ENCODE measurements at regions not wholly inside any gene's neighbourhood (a gene's known extent, or its start where the extent isn't known, plus 50 kb on each side); places are given as distances from the start of the nearest gene placed in this dataset.

DNA sequence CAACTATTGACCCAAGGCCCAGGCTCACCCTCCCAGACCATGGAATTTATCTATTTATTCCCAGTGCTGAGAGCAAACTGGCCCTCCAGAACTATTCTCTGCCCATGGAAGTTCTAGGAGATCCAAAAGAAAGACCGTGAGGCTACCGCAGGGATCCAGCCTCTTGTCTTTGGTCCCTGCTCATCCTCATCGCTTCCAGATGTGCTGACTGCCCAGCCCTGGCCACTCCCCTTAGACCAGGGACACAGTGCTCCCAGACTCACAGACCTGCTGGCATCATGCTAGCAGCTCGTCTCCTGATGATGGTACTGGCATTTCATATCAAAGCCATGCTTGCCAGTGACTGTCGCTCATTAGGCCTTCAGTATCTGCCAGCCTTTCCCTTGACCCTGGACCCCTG, 405.7 kb upstream of the PPP2R3A start:
- H3K36me3 ChIP-seq = no peaks in the 10 kb centered on the region
- WGBS = 66% methylated on average over 4 of the region's 5 CpGs
- no peak for DNase-seq (ENCODE audit: low spot score in 2 of 2)
- no peaks in the 10 kb centered on the region for H3K4me1 ChIP-seq
- no peaks in the 10 kb centered on the region for H3K9me3 ChIP-seq
- no peak overlapping the region for H3K4me3 ChIP-seq
- H3K27ac ChIP-seq = no peak overlapping the region
- H3K27me3 ChIP-seq = no peaks in the 10 kb centered on the region
- TF ChIP-seq, protein P1, sequence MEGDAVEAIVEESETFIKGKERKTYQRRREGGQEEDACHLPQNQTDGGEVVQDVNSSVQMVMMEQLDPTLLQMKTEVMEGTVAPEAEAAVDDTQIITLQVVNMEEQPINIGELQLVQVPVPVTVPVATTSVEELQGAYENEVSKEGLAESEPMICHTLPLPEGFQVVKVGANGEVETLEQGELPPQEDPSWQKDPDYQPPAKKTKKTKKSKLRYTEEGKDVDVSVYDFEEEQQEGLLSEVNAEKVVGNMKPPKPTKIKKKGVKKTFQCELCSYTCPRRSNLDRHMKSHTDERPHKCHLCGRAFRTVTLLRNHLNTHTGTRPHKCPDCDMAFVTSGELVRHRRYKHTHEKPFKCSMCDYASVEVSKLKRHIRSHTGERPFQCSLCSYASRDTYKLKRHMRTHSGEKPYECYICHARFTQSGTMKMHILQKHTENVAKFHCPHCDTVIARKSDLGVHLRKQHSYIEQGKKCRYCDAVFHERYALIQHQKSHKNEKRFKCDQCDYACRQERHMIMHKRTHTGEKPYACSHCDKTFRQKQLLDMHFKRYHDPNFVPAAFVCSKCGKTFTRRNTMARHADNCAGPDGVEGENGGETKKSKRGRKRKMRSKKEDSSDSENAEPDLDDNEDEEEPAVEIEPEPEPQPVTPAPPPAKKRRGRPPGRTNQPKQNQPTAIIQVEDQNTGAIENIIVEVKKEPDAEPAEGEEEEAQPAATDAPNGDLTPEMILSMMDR (IDR thresholded peaks at IDR 0.05) = no peak

DNA sequence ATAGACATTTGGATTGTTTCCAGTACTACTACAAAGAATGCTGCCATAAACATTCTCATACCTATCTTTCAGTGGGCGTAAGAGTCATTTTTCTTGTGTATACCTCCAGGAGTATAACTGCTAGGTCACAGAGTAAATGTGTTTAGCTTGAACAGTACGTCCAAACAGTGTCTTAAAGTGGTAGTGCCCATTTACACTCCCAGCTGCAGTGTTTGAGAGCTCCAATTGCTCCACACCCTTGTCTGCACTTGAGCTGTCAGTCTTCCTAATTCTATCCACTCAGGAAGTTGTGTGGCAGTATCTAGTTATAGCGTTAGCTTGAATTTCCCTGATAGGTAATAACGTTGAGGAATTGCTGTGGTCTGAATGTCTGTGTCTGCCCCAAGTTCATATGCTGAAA, 404.7 kb upstream of the PPP2R3A start:
- no peak for DNase-seq (ENCODE audit: low spot score in 2 of 2)
- no peak overlapping the region for H3K4me3 ChIP-seq
- TF ChIP-seq, protein P1 (IDR thresholded peaks at IDR 0.05) = no peak
- TF ChIP-seq POLR2A (IDR thresholded peaks at IDR 0.05) (no peak), POLR2AphosphoS5 (IDR thresholded peaks at IDR 0.05) (no peak), EP300 (IDR thresholded peaks at IDR 0.05) (no peak)
- no peaks in the 10 kb centered on the region for H3K27me3 ChIP-seq
- no peak overlapping the region for H3K27ac ChIP-seq
- no peaks in the 10 kb centered on the region for H3K9me3 ChIP-seq
- H3K4me1 ChIP-seq = no peaks in the 10 kb centered on the region
- 72% methylated on average over 4 of the region's 4 CpGs for WGBS
- H3K36me3 ChIP-seq = no peaks in the 10 kb centered on the region

DNA sequence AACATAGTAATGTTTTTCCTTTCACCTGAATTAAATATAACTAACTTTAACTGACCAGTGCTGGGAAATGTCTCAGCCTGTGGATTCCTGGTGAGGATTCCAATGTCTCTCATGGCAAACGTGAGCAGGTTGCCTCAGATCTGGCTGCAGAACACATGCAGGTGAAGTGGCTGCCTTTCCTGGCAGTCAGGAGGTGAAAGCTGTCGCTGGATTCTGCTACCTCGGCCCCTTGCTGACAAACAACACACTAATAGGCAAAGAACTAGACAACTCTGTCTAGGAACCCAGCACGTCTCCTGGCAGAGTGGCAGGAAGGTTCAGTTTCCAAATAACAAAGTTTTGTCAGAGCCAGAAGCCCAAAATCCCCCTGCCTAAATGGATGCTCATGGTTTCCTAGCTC, 400.8 kb upstream of the PPP2R3A start:
- Histone ChIP-seq H3K27ac (no peak overlapping the region), H3K27me3 (no peaks in the 10 kb centered on the region), H3K4me3 (no peak overlapping the region), H3K36me3 (no peaks in the 10 kb centered on the region), H3K9me3 (no peaks in the 10 kb centered on the region), H3K4me1 (no peaks in the 10 kb centered on the region)
- TF ChIP-seq POLR2AphosphoS5 (IDR thresholded peaks at IDR 0.05) = no peak
- TF ChIP-seq, protein P1 (IDR thresholded peaks at IDR 0.05) = no peak
- TF ChIP-seq POLR2A (IDR thresholded peaks at IDR 0.05) = no peak
- TF ChIP-seq EP300 (IDR thresholded peaks at IDR 0.05) = no peak
- WGBS = 74% methylated on average over 3 of the region's 4 CpGs
- no peak for DNase-seq (ENCODE audit: low spot score in 2 of 2)

DNA sequence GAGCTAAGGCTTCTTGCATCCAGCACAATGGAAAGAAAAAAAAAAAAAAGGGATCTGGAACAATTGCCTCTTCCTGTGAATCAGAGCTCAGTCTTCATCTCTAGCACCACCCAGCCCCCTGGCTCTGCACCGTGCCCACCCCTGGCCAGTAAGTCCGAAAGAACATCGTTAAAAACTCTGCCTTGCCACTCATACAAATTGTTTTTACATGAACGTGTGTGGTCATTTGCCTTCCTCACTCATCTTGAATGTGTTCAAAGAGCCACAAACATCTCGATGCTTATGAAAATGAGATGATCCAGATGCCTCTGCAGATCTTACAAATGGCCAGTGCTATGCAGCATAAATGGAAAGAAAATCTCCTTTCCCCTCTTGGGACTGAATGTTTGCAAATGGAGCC, 400.0 kb upstream of the PPP2R3A start:
- Histone ChIP-seq H3K36me3 (no peaks in the 10 kb centered on the region), H3K4me3 (no peak overlapping the region), H3K9me3 (no peaks in the 10 kb centered on the region), H3K27me3 (no peaks in the 10 kb centered on the region), H3K27ac (no peak overlapping the region), H3K4me1 (no peaks in the 10 kb centered on the region)
- WGBS = 46% methylated on average over 5 of the region's 5 CpGs
- no peak for DNase-seq (ENCODE audit: low spot score in 2 of 2)
- TF ChIP-seq POLR2A (IDR thresholded peaks at IDR 0.05) = no peak
- TF ChIP-seq, protein P1 (IDR thresholded peaks at IDR 0.05) = no peak

DNA sequence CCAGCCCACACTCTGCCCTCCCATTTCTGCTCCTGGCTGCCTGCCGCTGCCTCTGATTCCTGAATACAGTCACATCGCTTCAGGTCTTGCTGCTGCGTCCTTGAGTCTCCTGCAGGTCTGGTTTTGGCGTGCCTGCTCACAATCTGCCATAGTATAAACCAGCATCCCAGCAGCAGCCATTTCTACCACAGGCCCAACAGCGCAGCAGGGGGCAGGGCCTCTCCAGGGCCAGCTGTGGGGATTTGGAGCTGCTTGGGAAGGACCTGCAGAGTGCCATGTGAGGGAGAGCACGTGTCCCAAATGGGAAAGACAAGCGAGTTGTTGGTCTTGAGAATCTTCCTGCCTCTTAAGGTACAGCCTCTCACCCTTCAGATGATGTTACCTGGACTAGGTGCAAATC, 398.3 kb upstream of the PPP2R3A start:
- Histone ChIP-seq H3K9me3 (no peaks in the 10 kb centered on the region), H3K27me3 (no peaks in the 10 kb centered on the region), H3K36me3 (no peaks in the 10 kb centered on the region), H3K4me3 (no peak overlapping the region), H3K4me1 (no peaks in the 10 kb centered on the region), H3K27ac (no peak overlapping the region)
- no peak for TF ChIP-seq POLR2A (IDR thresholded peaks at IDR 0.05)
- TF ChIP-seq EP300 (IDR thresholded peaks at IDR 0.05) = no peak
- TF ChIP-seq, protein P1 (IDR thresholded peaks at IDR 0.05) = no peak
- no peak for TF ChIP-seq POLR2AphosphoS5 (IDR thresholded peaks at IDR 0.05)
- DNase-seq (ENCODE audit: low spot score in 2 of 2) = no peak
- WGBS = 88% methylated on average over 7 of the region's 7 CpGs
